SK-N-SH treated with all-trans-retinoic acid at 6 μM for 48 hours (cell line): ENCODE measurements at regions not wholly inside any gene's neighbourhood (a gene's known extent, or its start where the extent isn't known, plus 50 kb on each side); places are given as distances from the start of the nearest gene placed in this dataset.

Experiments
- ATAC-seq: fragments of 200-7000 bp; cut with Tn5 transposase; 3 replicates; pipeline ENCODE4 v1.9.1; 2020; ENCODE audit warnings: mild to moderate bottlenecking, moderate library complexity
- ARNTL ChIP-seq: fragments of 450-650 bp; formaldehyde crosslinking; IDR thresholded peaks from 2 replicates; pipeline ENCODE4 v1.5.0; 2020; ENCODE audit warnings: low read depth, mild to moderate bottlenecking, moderate library complexity, borderline replicate concordance
- CSDC2 ChIP-seq: fragments of 250-450 bp; sonication (Bioruptor Pico); IDR thresholded peaks from 2 replicates; pipeline ENCODE4 v1.5.0; 2020; ENCODE audit warnings: mild to moderate bottlenecking, moderate library complexity
- ESRRG ChIP-seq: fragments of 250-450 bp; sonication (Bioruptor Pico); IDR thresholded peaks from 2 replicates; pipeline ENCODE4 v1.6.1; 2021; ENCODE audit warnings: mild to moderate bottlenecking
- GLIS3 ChIP-seq: fragments of 250-450 bp; sonication (Bioruptor Pico); IDR thresholded peaks from 2 replicates; pipeline ENCODE4 v1.5.0; 2020; ENCODE audit warnings: mild to moderate bottlenecking, moderate library complexity
- ISL1 ChIP-seq: fragments of 250-450 bp; sonication (Bioruptor Pico); IDR thresholded peaks from 2 replicates; pipeline ENCODE4 v2.1.2; 2022; ENCODE audit warnings: mild to moderate bottlenecking, moderate library complexity
- OSR1 ChIP-seq: fragments of 250-450 bp; sonication (Bioruptor Pico); IDR thresholded peaks from 2 replicates; pipeline ENCODE4 v1.8.0; 2022; ENCODE audit warnings: moderate library complexity, mild to moderate bottlenecking, inconsistent platforms
- PPARA ChIP-seq: fragments of 250-450 bp; sonication (Bioruptor Pico); IDR thresholded peaks from 2 replicates; pipeline ENCODE4 v1.5.0; 2020; ENCODE audit warnings: mild to moderate bottlenecking, borderline replicate concordance
- RARB ChIP-seq: fragments of 250-450 bp; sonication (Bioruptor Pico); IDR thresholded peaks from 2 replicates; pipeline ENCODE4 v1.8.0; 2021; ENCODE audit warnings: mild to moderate bottlenecking, moderate library complexity
- SNAI2 ChIP-seq: fragments of 250-450 bp; sonication (Bioruptor Pico); IDR thresholded peaks from 2 replicates; pipeline ENCODE4 v1.5.0; 2020; ENCODE audit warnings: mild to moderate bottlenecking, moderate library complexity
- TCF4 ChIP-seq: fragments of 250-450 bp; sonication (Bioruptor Pico); IDR thresholded peaks from 2 replicates; pipeline ENCODE4 v1.8.0; 2021; ENCODE audit warnings: mild to moderate bottlenecking, moderate library complexity, borderline replicate concordance
- TOX ChIP-seq: fragments of 250-450 bp; sonication (Bioruptor Pico); IDR thresholded peaks from 2 replicates; pipeline ENCODE4 v1.8.0; 2021; ENCODE audit warnings: mild to moderate bottlenecking, moderate library complexity, borderline replicate concordance
- ZFP3 ChIP-seq: fragments of 250-450 bp; sonication (Bioruptor Pico); IDR thresholded peaks from 2 replicates; pipeline ENCODE4 v1.5.0; 2020; ENCODE audit warnings: mild to moderate bottlenecking, moderate library complexity
- ZFP30 ChIP-seq: fragments of 450-650 bp; formaldehyde crosslinking; IDR thresholded peaks from 2 replicates; pipeline ENCODE4 v1.5.0; 2022; ENCODE audit warnings: mild to moderate bottlenecking, moderate library complexity
- ZNF565 ChIP-seq: fragments of 450-650 bp; formaldehyde crosslinking; conservative IDR thresholded peaks from 2 replicates; pipeline ENCODE4 v1.5.0; 2020; ENCODE audit warnings: low read depth, mild to moderate bottlenecking, moderate library complexity
- ZNF70 ChIP-seq: fragments of 450-650 bp; formaldehyde crosslinking; IDR thresholded peaks from 2 replicates; pipeline ENCODE4 v1.5.0; 2020; ENCODE audit warnings: mild to moderate bottlenecking, moderate library complexity
- ZNF8 ChIP-seq: fragments of 450-650 bp; formaldehyde crosslinking; IDR thresholded peaks from 2 replicates; pipeline ENCODE4 v1.5.0; 2020; ENCODE audit warnings: mild to moderate bottlenecking, moderate library complexity
- TF ChIP-seq, protein P1 (sequence below): fragments of 250-450 bp; sonication (Bioruptor Pico); IDR thresholded peaks from 2 replicates; pipeline ENCODE4 v1.5.1; 2020; ENCODE audit warnings: low read depth, mild to moderate bottlenecking, moderate library complexity
- TF ChIP-seq, protein P2 (sequence below): fragments of 250-450 bp; sonication (Bioruptor Pico); IDR thresholded peaks from 2 replicates; pipeline ENCODE4 v1.8.0; 2021; ENCODE audit warnings: low read depth, mild to moderate bottlenecking, moderate library complexity, borderline replicate concordance
- TF ChIP-seq, protein P3 (sequence below): fragments of 250-450 bp; sonication (Bioruptor Pico); IDR thresholded peaks from 2 replicates; pipeline ENCODE4 v1.8.0; 2020; ENCODE audit warnings: mild to moderate bottlenecking, moderate library complexity, borderline replicate concordance
- TF ChIP-seq, protein P4 (sequence below): fragments of 250-450 bp; sonication (Bioruptor Pico); IDR thresholded peaks from 2 replicates; pipeline ENCODE4 v1.5.0; 2020; ENCODE audit warnings: mild to moderate bottlenecking, moderate library complexity
- TF ChIP-seq, protein P5 (sequence below): fragments of 250-450 bp; sonication (Bioruptor Pico); IDR thresholded peaks from 2 replicates; pipeline ENCODE4 v1.5.1; 2021; ENCODE audit warnings: mild to moderate bottlenecking, moderate library complexity

DNA sequence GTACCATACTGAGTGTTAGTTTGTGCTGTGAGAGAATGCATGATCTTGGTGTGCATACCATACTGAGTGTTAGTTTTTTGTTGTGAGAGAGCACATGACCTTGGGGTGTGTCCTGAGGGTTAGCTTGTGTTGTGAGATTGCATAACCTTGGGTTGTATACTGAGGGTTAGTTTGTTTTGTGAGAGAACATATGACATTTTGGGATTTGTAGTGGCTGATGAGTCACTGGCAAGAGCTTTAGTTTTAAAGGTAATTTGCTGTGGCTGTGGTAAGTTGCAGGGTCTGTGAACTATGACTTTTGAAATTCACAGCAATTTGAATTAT, 1068.3 kb upstream of the EDIL3 start:
- TF ChIP-seq OSR1: no peak
- TF ChIP-seq, protein P1, sequence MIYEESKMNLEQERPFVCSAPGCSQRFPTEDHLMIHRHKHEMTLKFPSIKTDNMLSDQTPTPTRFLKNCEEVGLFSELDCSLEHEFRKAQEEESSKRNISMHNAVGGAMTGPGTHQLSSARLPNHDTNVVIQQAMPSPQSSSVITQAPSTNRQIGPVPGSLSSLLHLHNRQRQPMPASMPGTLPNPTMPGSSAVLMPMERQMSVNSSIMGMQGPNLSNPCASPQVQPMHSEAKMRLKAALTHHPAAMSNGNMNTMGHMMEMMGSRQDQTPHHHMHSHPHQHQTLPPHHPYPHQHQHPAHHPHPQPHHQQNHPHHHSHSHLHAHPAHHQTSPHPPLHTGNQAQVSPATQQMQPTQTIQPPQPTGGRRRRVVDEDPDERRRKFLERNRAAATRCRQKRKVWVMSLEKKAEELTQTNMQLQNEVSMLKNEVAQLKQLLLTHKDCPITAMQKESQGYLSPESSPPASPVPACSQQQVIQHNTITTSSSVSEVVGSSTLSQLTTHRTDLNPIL (CRISPR knock-in tag): no peak
- TF ChIP-seq, protein P2, sequence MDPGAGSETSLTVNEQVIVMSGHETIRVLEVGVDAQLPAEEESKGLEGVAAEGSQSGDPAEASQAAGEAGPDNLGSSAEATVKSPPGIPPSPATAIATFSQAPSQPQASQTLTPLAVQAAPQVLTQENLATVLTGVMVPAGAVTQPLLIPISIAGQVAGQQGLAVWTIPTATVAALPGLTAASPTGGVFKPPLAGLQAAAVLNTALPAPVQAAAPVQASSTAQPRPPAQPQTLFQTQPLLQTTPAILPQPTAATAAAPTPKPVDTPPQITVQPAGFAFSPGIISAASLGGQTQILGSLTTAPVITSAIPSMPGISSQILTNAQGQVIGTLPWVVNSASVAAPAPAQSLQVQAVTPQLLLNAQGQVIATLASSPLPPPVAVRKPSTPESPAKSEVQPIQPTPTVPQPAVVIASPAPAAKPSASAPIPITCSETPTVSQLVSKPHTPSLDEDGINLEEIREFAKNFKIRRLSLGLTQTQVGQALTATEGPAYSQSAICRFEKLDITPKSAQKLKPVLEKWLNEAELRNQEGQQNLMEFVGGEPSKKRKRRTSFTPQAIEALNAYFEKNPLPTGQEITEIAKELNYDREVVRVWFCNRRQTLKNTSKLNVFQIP (CRISPR knock-in tag): no peak
- no peak for TF ChIP-seq TCF4 (CRISPR knock-in tag)
- no peak for TF ChIP-seq RARB
- TF ChIP-seq, all 23 proteins: peak for 0
- no peak for ATAC-seq

DNA sequence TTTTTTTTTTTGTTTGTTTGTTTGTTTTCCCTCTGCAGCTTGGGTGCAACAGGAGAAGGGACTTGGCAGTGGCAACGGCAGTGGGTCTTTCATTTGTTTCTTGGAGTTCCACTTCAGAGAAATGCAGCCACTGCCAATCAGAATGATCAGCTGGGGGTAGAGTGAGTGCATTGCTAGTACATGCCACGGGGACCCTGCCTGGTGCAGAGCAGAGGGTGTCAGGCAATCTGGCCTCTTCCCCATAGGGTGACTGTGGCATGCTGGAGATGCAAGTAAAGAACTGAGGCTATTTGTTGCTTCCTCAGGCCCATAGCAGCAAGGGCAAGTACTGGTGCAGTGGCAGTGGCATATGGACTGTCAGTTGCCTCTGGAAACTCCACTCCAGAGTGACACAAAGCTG, 1073.6 kb upstream of the EDIL3 start:
- TF ChIP-seq, protein P2 (CRISPR knock-in tag): no peak
- TF ChIP-seq ZFP3 (CRISPR knock-in tag) (no peak), OSR1 (no peak), CSDC2 (CRISPR knock-in tag) (no peak), PPARA (CRISPR knock-in tag) (no peak), SNAI2 (CRISPR knock-in tag) (no peak), ZNF8 (CRISPR knock-in tag) (no peak)
- TF ChIP-seq, protein P3, sequence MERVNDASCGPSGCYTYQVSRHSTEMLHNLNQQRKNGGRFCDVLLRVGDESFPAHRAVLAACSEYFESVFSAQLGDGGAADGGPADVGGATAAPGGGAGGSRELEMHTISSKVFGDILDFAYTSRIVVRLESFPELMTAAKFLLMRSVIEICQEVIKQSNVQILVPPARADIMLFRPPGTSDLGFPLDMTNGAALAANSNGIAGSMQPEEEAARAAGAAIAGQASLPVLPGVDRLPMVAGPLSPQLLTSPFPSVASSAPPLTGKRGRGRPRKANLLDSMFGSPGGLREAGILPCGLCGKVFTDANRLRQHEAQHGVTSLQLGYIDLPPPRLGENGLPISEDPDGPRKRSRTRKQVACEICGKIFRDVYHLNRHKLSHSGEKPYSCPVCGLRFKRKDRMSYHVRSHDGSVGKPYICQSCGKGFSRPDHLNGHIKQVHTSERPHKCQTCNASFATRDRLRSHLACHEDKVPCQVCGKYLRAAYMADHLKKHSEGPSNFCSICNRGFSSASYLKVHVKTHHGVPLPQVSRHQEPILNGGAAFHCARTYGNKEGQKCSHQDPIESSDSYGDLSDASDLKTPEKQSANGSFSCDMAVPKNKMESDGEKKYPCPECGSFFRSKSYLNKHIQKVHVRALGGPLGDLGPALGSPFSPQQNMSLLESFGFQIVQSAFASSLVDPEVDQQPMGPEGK (CRISPR knock-in tag): no peak
- ATAC-seq: no peak

DNA sequence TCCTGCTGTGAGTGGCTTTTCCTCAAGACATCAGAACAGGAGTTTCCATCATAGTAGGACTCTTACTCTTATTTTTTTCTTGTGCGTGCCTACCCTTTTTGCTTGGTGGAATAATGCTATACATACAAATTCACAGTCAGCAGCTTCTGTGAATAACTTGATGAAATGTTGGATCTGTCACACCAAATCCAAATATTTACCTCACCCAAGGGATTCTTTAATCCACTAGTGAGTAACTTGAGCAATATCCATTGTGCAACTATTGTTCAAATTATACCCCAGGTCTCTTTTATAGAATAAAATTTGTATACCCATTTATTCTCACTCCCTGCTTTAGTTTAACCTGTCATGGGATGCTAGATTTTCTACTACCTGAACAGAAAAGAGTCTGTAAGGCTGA, 1078.3 kb upstream of the EDIL3 start:
- TF ChIP-seq PPARA (CRISPR knock-in tag) (no peak), OSR1 (no peak), ZNF565 (CRISPR knock-in tag) (no peak), TOX (CRISPR knock-in tag) (no peak), TCF4 (CRISPR knock-in tag) (no peak), ESRRG (CRISPR knock-in tag) (no peak), SNAI2 (CRISPR knock-in tag) (no peak), ARNTL (CRISPR knock-in tag) (no peak), GLIS3 (CRISPR knock-in tag) (no peak), ZFP3 (CRISPR knock-in tag) (no peak), RARB (no peak), ZFP30 (CRISPR knock-in tag) (no peak), ISL1 (CRISPR knock-in tag) (no peak), CSDC2 (CRISPR knock-in tag) (no peak), ZNF70 (CRISPR knock-in tag) (no peak)
- TF ChIP-seq, protein P4, sequence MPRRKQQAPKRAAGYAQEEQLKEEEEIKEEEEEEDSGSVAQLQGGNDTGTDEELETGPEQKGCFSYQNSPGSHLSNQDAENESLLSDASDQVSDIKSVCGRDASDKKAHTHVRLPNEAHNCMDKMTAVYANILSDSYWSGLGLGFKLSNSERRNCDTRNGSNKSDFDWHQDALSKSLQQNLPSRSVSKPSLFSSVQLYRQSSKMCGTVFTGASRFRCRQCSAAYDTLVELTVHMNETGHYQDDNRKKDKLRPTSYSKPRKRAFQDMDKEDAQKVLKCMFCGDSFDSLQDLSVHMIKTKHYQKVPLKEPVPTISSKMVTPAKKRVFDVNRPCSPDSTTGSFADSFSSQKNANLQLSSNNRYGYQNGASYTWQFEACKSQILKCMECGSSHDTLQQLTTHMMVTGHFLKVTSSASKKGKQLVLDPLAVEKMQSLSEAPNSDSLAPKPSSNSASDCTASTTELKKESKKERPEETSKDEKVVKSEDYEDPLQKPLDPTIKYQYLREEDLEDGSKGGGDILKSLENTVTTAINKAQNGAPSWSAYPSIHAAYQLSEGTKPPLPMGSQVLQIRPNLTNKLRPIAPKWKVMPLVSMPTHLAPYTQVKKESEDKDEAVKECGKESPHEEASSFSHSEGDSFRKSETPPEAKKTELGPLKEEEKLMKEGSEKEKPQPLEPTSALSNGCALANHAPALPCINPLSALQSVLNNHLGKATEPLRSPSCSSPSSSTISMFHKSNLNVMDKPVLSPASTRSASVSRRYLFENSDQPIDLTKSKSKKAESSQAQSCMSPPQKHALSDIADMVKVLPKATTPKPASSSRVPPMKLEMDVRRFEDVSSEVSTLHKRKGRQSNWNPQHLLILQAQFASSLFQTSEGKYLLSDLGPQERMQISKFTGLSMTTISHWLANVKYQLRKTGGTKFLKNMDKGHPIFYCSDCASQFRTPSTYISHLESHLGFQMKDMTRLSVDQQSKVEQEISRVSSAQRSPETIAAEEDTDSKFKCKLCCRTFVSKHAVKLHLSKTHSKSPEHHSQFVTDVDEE: no peak
- TF ChIP-seq, protein P5, sequence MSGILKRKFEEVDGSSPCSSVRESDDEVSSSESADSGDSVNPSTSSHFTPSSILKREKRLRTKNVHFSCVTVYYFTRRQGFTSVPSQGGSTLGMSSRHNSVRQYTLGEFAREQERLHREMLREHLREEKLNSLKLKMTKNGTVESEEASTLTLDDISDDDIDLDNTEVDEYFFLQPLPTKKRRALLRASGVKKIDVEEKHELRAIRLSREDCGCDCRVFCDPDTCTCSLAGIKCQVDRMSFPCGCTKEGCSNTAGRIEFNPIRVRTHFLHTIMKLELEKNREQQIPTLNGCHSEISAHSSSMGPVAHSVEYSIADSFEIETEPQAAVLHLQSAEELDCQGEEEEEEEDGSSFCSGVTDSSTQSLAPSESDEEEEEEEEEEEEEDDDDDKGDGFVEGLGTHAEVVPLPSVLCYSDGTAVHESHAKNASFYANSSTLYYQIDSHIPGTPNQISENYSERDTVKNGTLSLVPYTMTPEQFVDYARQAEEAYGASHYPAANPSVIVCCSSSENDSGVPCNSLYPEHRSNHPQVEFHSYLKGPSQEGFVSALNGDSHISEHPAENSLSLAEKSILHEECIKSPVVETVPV: no peak
- TF ChIP-seq, protein P3 (CRISPR knock-in tag): no peak
- TF ChIP-seq, protein P1 (CRISPR knock-in tag): no peak

More for the DNA sequence above, 1078.3 kb upstream of the EDIL3 start:
- ATAC-seq: no peak
